Colonic mucosa (tissue), 4 donors: ENCODE measurements at regions not wholly inside any gene's neighbourhood (a gene's known extent, or its start where the extent isn't known, plus 50 kb on each side); places are given as distances from the start of the nearest gene placed in this dataset.

ENCODE experiments used
- DNase-seq: peaks from one replicate; pipeline ENCODE4 v3.0.0-alpha.2; 2020
- H3K27ac ChIP-seq: fragments of 200-600 bp; one replicate; pipeline ENCODE4 v1.8.0; 2021
- H3K27me3 ChIP-seq: fragments of 200-600 bp; one replicate; pipeline ENCODE4 v1.8.0; 2021
- H3K36me3 ChIP-seq: fragments of 200-600 bp; one replicate; pipeline ENCODE4 v1.8.0; 2021
- H3K4me1 ChIP-seq: fragments of 200-600 bp; one replicate; pipeline ENCODE4 v1.8.0; 2021; ENCODE audit warnings: mild to moderate bottlenecking
- H3K4me3 ChIP-seq: fragments of 200-600 bp; one replicate; pipeline ENCODE4 v1.8.0; 2021
- H3K9ac ChIP-seq, 2 donors: one replicate each; pipeline ENCODE4 v1.7.0; 2013; ENCODE audit warnings: control low read depth in 2 of 2, low read depth in 2 of 2, low read length in 2 of 2
- H3K9me3 ChIP-seq: fragments of 200-600 bp; one replicate; pipeline ENCODE4 v1.8.0; 2021
- intact Hi-C: fragments of 100-400 bp; cut with DNase I; formaldehyde crosslinking; loops from one replicate; pipeline ENCODE4 v1.14.1; 2022
- TF ChIP-seq, protein P1 (sequence below): fragments of 200-600 bp; IDR thresholded peaks from one replicate; pipeline ENCODE4 v1.8.0; 2022; ENCODE audit warnings: antibody characterized with exemption, mild to moderate bottlenecking
- donor health status: healthy.
- donor health status: DM: no; HTN: no; CAD: no.
- donor health status: DM: no; HTN: no; CAD: no.

DNA sequence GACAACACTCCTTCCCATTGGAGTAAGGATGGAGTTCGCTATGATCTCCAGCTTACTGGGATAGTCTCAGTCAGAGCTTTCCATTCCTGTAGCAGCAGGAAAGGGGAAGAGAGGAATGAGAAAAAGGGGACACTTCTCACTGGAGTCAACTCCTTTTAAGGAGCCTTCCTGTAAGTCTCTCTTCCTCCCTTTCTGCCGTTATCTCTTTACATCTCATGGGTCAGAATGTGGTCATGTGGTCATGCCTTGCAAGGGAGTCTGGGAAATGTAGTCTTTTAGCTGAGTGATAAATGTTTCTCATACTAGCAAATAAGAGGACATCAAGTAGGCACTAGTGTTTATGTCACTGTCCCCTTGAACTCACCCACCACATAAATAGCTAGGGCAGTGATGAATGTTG, 227.3 kb downstream of the HAPSTR1 start:
- no peak for DNase-seq
- H3K36me3 ChIP-seq: no peaks in the 10 kb centered on the region
- H3K9ac ChIP-seq: no peak overlapping the region
- no peaks in the 10 kb centered on the region for H3K9me3 ChIP-seq
- H3K27me3 ChIP-seq: no peaks in the 10 kb centered on the region
- no peak overlapping the region for H3K4me3 ChIP-seq
- H3K27ac ChIP-seq: no peak overlapping the region
- peaks cover 3% of the 10 kb centered on the region for H3K4me1 ChIP-seq
- TF ChIP-seq, protein P1, sequence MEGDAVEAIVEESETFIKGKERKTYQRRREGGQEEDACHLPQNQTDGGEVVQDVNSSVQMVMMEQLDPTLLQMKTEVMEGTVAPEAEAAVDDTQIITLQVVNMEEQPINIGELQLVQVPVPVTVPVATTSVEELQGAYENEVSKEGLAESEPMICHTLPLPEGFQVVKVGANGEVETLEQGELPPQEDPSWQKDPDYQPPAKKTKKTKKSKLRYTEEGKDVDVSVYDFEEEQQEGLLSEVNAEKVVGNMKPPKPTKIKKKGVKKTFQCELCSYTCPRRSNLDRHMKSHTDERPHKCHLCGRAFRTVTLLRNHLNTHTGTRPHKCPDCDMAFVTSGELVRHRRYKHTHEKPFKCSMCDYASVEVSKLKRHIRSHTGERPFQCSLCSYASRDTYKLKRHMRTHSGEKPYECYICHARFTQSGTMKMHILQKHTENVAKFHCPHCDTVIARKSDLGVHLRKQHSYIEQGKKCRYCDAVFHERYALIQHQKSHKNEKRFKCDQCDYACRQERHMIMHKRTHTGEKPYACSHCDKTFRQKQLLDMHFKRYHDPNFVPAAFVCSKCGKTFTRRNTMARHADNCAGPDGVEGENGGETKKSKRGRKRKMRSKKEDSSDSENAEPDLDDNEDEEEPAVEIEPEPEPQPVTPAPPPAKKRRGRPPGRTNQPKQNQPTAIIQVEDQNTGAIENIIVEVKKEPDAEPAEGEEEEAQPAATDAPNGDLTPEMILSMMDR: no peak
- intact Hi-C loops: no loop called here

DNA sequence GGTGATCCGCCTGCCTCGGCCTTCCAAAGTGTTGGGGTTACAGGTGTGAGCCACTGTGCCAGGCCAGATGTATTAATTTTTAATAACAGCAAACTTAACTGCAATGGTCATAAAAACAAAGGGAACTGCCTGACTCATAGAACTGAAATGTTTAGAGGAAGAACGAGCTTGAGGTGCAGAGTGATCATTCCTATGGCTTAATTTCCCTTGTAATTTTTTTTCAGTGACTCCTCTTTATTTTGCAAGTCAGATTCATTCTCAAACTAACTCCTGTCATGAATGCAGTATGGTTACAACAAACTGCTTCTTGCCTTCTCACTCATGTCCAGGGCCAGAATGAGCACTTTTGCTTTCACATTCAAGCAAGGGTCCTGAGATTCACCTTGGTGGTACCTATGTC, 231.3 kb downstream of the HAPSTR1 start:
- H3K4me3 ChIP-seq: no peak overlapping the region
- no peak overlapping the region for H3K27ac ChIP-seq
- H3K9me3 ChIP-seq: no peaks in the 10 kb centered on the region
- no peak for DNase-seq
- intact Hi-C loops: no loop called here
- H3K27me3 ChIP-seq: no peaks in the 10 kb centered on the region
- H3K9ac ChIP-seq: no peak overlapping the region
- no peaks in the 10 kb centered on the region for H3K36me3 ChIP-seq
- no peaks in the 10 kb centered on the region for H3K4me1 ChIP-seq
- TF ChIP-seq, protein P1: no peak

DNA sequence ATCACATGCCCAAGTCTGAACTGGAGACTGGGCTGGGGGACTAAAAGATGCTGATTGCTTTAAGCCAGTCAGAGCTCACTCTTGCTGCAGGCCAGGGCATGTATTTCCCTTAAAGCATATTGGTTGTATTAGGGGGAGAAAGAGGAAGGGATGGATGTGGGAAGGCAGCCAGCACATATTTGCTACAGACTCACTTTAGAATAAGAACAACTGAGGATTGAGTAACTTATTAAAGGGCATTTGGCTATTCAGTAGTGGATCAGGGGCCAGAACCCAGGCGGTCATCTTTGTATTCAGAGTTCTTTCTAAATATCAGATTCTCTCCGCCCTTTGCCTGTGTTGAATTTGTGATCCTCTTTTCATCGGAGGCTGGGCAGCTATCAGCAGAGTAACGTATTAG, 231.7 kb downstream of the HAPSTR1 start:
- Histone ChIP-seq H3K36me3 (no peaks in the 10 kb centered on the region), H3K27ac (no peak overlapping the region), H3K9ac (no peak overlapping the region), H3K4me1 (no peaks in the 10 kb centered on the region), H3K27me3 (no peaks in the 10 kb centered on the region), H3K9me3 (no peaks in the 10 kb centered on the region), H3K4me3 (no peak overlapping the region)
- TF ChIP-seq, protein P1: no peak
- intact Hi-C loops: no loop called here
- DNase-seq: no peak

DNA sequence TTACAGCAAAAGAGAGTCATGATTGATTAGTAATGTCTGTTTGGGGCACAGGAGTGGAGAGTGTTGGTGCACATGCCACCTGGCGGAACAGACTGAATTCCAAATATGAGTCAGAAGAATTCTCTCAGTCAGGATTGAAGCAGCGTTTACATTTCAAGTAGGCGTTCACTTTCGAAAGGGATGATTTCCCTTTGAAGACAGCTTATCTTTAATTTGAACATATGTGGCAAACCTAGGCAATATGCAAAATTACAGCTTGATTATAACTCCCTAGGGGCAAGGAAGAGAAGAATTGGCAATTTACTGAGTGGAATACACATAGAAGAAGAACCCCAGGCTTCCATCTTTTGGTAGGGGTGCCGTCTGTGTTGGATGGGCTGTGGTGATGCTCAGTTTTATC, 235.8 kb downstream of the HAPSTR1 start:
- Histone ChIP-seq H3K27ac (no peak overlapping the region), H3K27me3 (no peaks in the 10 kb centered on the region), H3K4me3 (no peak overlapping the region), H3K36me3 (no peaks in the 10 kb centered on the region), H3K4me1 (no peaks in the 10 kb centered on the region), H3K9ac (no peak overlapping the region), H3K9me3 (no peaks in the 10 kb centered on the region)
- TF ChIP-seq, protein P1: no peak
- DNase-seq: no peak
- intact Hi-C loops: no loop called here

DNA sequence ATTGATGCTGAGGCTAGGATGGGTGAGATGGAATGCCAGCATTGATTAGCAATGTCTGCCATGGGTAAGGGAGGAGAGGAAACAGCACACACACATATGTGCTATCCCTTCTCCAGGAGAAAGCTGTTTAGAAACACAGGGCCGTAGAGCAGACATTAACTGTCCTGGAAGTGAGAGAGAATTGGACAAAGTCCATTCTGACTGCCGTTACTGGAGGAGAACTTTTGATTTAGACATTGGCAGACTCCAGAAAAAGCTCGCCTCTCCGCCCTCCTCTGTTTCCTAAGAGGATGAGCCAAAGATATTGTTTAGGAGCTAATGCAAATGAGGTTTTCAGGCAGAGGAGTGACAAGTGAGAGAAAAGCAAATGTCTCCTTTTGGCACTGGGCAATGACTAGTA, 237.0 kb downstream of the HAPSTR1 start:
- TF ChIP-seq, protein P1: no peak
- Histone ChIP-seq H3K4me3 (no peak overlapping the region), H3K36me3 (no peaks in the 10 kb centered on the region), H3K27me3 (no peaks in the 10 kb centered on the region), H3K9me3 (no peaks in the 10 kb centered on the region), H3K27ac (no peak overlapping the region), H3K9ac (no peak overlapping the region), H3K4me1 (no peaks in the 10 kb centered on the region)
- intact Hi-C loops: no loop called here
- DNase-seq: no peak

DNA sequence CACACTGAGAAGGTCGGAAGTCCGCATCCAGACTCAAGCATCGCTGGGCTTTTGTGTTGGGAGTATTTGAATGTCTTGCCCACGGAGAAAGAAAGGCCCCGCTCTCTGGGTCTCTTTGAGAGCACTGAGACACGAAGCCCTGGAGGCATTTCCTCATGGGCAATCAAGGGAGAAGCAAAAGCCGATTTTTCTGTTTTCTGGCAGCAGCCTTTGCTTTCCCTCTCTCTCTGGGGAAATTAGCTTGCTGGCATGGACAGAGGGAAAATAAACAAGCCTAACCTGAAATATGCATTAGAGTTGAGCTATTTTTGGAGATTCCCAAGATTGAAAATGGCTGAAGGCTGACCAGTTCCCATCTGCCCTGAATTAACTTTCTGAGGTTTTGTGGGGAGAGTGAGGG, 238.7 kb downstream of the HAPSTR1 start:
- no peak overlapping the region for H3K9ac ChIP-seq
- H3K4me1 ChIP-seq: no peaks in the 10 kb centered on the region
- no peak for DNase-seq
- H3K9me3 ChIP-seq: no peaks in the 10 kb centered on the region
- H3K27ac ChIP-seq: no peak overlapping the region
- H3K36me3 ChIP-seq: no peaks in the 10 kb centered on the region
- intact Hi-C loops: no loop called here
- TF ChIP-seq, protein P1: no peak
- H3K27me3 ChIP-seq: no peaks in the 10 kb centered on the region
- H3K4me3 ChIP-seq: no peak overlapping the region
